Right renal pelvis (tissue), 4 donors: ENCODE measurements at regions not wholly inside any gene's neighbourhood (a gene's known extent, or its start where the extent isn't known, plus 50 kb on each side); places are given as distances from the start of the nearest gene placed in this dataset.

Source experiments
- DNase-seq, 4 donors: peaks; one replicate each; pipeline ENCODE4 v3.0.0-alpha.2; 2013; ENCODE audit warnings: low read depth in 4 of 4, low spot score in 3 of 4, missing footprints in 1 of 4

DNA sequence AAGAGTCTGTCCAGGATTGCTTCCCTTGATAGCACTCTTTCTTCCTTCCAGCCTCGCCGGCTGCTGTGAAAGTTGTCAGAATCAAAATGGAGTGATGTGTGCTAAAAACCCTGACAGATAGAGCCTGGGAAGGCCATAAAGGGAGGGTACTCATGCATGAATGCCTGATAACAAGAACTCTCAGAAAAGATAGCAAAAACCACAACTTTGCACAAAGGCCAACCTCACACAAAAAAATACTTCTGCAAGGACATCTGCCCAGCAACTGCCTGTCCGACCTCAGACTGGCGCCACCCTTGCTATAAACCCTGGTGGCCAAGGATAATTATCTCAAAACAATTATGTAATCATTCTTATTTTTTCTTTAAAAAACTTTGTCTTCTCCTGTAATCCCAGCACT lies 133.2 kb upstream of the SVIL start:
- DNase-seq, result no peak

DNA sequence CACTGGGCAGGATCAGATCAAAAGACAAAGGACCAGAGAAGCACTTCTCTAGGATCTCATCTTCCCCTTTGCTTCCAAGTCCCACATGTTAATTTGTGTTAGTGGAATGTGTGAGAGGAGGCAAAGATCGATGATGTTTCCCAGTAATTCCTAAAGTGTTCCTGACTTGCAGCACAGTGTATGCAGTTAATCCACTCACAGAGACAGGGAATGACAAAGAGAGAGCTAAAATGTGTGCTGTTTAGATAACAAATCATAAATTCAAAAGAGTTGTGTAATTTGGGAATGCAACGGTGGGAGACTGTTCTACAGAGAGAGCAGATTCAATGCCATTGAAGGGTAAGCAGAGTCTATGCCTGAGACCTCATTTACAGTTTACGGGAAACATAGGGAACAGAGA lies 132.0 kb upstream of the SVIL start:
- no peak for DNase-seq

DNA sequence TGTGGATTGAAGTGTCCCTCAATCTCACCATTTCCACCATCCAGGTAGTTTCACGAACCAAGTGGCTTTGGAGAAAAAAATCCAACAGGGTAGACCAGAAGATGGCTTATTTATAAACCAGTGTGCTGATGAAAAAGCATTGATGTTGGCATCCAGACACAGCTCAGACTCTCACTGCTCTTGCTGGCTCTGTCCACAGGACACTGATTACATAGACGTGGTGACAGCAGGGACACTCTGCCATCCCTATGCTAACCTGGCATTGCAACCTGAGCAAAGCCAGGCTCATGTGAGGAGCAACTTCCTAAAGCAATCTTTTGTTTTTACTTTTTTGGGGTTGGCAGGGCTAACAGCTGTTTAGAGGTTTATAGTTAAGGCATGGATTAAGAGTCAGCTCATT lies 130.6 kb upstream of the SVIL start:
- no peak for DNase-seq

DNA sequence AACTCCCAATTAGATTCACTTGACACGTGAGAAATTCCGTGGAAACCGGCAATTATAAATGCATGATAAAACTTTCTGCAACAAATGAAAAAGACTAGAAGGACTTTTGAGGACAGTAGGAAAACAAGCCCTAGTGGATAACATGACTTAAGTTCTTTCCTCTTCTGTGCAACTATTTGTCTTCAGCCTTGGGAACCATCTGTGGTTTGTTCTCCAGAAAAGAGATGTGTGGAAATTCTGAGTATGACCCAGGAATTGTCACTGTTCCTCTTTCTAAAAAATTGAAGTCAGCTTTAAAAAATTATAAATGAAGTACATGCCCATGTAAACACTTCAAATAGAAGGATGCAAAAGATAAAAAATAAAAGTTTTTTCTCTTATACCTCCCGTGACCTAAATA lies 128.6 kb upstream of the SVIL start:
- no peak for DNase-seq

DNA sequence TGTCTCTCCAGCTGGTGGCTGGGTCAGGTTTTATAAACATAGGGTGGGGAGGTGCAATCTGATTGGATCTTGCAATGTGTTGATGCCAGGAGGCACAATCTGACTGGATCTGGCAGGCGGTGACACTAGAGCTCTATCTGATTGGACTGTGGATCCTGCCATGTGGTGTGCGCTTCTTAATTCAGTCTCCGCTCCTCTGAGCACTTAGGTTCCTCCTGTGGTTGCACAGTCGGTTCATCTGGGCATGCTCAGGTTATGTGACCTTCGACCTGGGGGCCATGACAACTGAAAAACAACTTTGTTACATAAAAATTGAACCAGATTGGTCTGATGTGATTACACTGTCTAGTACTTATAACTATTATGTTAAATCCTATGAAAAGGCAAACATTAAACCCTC lies 127.1 kb upstream of the SVIL start:
- no peak for DNase-seq

DNA sequence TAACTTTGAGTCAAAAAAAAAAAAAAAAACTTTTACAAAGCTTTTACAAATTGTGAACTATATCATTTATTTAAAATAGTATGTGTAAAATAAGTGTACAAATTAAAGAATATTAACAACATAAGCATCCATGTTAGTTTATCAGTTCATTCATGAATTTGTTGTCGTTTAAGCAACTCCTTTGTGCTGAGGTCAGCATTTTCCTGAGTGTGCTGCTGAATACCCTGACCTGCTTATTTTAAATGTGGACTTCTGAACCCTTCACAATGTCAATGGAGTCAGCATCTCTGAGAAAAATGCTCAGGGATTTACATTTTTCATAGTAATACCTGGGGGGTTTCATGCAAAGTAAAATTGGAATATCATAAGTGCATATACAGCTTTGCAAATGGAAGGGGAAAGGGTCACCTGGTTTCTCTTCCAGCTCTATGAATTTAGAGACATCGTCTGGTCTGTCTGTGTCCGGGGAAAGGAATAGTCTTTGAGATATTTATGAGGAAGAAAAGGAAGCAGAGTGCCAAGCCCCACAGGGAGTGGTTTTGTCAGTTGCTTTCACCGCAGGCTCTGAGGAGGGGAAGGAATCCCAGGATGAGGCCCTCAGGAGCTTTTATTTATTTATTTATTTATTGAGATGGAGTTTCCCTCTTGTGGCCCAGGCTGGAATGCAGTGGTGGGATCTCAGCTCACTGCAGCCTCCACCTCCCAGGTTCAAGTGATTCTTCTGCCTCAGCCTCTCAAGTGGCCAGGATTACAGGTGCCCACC lies 125.5 kb upstream of the SVIL start:
- DNase-seq, result no peak

DNA sequence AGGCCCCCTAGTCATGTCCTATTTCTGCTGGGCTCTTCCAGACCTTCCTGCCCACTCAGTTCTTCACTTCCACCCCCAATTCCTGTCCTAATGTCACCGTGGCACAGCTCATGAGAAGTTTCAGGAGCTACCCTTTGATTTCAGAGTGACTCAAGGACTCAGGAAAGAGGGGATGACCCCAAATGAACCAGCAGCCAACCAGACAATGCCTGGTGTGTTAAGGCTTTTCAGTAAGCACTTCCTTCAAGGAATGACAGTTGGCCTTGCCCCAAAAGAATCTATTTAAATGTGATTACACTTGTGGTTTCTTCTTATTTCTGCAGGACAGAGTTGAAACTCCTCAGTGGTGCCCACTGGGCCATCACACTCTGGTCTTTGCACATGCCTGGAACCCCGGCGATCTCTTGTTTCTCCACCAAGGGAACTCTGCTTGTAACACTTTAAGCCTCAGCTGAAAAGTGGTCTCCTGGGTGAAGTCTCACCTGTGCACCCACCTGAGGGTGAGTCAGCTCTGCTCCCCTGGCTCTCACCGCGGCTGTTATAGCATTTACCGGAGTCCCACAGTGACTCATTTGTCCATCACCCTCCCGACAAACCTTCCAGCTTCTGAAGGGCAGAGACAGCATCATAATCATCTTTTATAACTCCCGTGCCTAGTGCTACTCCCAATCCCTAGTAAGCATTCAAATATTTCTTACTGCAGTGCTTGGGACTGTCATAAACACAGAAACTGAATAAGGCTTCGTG lies 123.0 kb upstream of the SVIL start:
- DNase-seq, result no peak

DNA sequence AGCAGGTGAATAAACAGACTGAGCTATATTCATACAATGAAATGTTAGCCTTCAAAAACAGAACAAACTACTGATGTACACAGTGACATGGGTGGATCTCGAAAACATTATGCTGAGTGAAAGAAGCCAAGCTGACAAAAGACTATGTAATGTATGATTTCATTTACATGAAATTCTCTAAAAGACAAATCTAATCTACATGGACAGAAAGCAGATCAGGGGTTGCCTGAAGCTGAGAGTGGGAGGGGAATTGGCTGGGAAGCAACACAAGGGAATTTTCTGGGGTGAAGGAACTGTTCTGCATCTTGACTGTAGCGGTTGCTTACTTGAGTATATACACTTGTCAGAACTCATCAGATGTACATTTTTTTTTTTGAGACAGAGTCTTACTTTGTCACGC lies 121.7 kb upstream of the SVIL start:
- no peak for DNase-seq

DNA sequence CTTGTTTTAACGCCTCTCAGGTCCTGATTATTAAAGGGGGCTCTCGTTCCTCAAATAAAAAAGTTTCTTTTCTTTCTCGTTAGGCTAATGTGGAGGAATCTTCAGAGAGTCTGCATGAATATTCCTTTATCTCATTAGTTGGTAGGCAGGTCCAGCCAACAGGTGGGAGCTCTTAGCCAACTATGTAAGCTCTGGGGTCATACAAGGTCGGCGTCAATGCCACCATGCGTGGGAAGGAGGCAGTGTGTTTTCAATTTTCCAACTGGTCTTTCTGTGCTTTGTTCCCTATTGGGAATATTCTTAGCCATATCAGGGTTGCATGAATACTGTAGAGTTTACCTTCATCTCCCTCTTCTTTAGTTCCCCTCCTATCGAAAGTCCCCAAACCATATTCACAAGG lies 118.5 kb upstream of the SVIL start:
- DNase-seq, result no peak

DNA sequence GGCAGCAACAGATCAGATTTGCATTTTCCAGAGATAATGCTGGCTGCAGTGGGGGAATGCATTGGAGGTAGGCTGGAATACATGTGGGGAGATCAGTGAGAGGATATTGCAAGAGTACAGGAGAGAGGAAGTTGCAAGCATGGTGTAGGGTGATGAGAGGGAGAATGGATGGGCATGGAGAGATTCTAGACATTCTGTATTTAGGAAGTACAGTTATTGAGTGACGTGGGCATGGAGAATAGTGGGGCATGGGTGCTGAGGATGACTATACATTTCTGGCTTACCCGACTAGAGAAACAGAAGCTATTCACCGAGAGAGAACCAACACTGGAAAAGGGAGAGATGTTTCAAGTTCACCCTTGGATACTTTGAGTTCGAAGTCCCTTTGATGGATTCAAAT lies 116.9 kb upstream of the SVIL start:
- no peak for DNase-seq

DNA sequence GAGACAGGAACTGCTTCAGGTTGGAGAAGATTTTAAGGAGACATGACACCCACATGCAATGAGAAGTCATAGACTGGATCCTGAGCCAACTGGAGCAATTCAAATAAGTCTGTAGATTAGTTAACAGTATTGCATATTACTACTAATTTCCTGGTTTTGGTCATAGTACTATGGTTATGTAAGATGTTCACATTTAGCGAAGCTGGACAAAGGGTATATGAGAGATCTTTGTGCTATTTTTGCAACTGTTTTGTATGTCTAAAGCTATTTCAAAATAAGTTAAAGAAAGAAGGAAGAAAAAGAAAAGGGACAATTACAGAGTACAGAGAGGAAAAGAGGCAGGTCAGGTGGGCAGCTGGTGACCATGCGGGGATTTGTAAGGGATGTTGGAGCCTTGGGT lies 116.5 kb upstream of the SVIL start:
- no peak for DNase-seq

DNA sequence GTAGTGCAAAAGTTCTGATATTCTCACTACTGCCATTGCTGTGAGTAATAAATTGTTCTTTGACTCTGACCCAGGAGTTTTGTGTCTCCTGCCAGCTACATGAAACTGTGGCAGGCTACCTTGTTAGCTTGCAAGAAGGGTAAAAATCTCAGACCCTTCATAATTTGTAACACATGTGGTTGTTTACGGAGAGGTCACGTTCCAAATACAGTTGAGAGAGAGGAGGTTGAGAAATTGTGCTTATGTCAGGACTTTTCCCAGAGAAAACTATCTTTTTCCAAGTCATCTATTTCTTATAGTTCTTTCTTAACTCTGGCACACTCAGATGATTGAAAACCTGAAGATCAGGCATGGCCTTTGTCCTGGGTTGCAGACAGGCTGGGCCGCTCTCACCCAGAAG lies 114.4 kb upstream of the SVIL start:
- DNase-seq, result no peak

DNA sequence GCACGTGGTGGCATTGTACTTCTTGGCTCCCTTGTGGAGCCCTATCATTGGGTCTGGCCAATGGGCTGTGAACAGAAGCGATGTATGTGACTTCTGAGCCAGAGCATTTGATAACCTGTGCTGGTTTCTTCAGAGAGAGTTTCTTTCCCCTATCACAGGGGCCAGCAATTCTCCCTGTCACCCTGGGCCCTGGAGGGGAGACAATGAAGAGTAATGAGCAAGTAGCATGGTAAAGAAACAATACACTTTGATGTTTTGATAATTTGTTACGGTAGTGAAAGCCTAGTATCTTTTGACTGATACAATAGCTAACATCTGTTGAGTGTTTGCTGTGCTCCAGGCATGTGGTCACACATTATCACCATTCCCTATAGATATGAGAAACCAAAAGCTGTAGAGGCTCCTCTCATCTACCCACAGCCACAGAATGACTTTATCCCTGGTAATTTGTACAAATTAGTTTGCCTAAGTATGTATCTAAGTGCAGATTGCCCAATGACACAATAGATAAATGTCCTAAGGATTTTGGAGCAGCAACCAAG lies 113.4 kb upstream of the SVIL start:
- DNase-seq, result no peak

DNA sequence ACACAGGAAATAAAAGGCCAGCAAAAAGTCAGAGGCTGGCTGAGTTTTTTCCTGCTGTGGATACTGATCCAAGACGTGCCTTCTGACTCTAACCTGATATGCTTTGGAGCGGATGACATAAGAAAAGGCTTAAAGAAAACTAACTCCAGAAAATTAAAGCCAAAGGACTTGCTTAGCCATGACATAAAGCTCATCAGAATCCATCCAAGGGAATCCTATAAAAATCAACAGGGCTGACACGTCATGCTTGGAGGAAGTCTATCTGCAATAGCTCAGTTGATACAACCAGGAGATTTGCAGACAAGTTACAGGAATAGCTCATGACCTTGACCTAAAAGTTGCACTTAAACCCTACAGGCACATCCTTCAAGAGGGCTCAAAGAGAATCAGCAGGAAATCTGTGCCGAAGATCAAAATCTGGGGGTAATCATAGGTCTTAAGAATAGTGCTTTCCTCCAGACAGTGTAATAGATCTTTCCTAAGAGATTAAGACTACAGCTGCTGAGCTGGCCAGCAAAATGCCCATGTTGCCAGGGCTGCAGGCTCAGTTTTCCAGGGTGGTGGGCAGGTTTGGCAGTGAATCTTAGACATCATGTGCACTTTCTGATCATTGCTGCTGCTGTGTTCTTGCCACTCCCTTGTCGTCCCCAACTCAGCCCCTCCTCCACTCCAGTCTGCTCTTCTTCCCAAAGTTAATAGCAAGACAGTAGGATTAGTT lies 111.5 kb upstream of the SVIL start:
- DNase-seq, result no peak

DNA sequence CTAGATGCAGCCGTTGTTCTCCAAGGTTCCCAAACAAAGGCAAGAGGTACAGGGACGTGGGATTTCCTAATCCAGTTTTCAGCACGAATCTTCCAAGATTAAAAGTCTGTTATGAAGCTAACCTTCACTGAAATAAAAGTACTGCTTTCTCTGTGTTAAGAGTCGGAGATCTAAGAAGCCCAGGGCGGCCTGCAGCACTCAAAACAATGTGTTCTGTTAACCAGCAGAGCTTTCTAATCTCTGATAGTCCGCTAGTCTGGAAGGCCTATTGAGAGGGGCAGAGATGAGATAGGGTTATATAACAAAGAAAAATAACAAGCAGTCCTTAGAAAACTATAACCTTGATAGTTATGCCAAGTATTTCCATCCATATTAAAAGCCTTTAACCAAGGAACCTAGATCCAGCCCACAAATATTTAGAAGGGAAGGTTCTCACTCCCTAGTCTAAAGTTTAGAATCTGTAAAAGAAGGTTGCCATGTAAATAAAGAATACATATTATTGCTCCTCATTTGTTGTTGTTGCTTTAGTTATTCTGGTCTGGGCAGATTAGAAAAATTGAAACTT lies 106.3 kb upstream of the SVIL start:
- no peak for DNase-seq

DNA sequence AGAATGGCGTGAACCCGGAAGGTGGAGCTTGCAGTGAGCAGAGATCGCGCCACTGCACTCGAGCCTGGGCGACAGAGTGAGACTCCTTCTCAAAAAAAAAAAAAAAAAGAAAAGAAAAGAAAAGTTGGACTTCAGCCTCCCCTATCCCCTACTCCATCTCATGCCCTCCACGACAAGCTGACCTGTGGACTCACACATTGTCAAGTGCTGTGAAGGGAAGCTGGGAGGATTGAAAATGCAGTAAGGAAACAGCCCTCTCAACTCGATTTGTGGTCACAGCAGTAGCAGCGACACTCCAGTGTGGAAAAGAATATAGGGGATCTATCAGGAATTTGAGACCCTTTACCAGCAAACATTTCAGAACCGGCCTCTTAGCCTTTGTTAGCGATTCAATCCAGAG lies 103.6 kb upstream of the SVIL start:
- no peak for DNase-seq

DNA sequence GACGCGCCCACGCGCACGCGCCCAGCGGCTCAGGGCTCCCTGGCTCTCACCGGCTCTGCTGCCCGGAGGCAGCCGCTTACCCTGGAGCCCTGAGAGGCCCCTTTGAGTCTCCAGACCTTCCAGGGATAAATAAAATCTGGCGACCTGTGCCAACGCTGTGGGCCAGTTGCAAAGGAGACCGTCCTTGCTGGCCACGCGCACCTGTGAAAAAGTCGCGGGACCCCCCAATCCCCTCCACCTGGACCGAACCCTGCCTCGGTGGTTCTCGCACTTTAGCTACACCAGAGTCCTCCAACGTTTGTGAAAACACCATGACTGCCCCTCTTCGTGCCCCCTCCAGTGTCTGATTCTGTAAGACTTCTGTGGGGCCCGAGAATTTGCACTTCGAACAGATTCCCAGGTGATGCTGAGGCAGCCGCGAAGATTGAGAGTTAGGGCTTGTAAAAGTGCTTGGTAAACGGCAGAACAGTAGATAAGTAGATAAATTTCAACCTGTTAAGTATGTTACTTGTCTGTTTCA lies 102.4 kb upstream of the SVIL start:
- DNase-seq, result no peak

DNA sequence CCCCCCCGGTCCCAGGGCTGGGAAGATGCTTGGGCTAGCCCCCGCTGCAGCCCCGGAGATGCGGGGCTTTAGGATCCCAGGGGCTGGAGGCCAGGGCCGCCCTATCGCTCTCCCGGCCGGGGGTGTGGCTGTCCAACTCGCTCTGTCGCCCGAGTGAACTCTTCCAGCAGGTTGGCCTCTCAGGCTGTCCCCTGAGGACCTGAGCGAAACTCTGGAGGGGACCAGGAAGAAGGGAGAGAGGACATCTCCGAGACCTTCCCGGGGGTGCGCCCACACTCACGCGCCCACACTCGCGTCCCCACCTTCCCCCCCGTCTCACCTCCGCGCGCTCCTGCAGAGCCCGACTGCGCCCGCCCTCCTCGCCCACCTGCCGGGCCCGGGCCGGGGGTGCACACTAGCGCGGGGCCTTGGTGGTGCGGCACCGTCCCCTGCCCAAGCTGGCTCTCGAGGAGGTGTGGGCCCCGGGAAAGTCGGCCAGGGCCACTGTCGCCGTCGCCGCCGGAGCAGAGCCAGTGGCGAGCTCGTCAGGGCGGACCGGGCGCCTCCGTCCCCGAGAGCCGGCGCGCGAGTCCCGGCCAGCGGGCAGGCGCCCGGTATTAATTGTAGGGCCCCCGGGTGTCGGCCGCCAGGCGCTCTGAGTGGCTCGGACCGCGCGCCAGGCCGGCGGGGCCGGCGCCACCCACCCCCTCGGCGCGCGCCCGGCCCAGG lies 101.7 kb upstream of the SVIL start:
- peak in 2 of 4 donors; percentile 33 to 35 for DNase-seq

DNA sequence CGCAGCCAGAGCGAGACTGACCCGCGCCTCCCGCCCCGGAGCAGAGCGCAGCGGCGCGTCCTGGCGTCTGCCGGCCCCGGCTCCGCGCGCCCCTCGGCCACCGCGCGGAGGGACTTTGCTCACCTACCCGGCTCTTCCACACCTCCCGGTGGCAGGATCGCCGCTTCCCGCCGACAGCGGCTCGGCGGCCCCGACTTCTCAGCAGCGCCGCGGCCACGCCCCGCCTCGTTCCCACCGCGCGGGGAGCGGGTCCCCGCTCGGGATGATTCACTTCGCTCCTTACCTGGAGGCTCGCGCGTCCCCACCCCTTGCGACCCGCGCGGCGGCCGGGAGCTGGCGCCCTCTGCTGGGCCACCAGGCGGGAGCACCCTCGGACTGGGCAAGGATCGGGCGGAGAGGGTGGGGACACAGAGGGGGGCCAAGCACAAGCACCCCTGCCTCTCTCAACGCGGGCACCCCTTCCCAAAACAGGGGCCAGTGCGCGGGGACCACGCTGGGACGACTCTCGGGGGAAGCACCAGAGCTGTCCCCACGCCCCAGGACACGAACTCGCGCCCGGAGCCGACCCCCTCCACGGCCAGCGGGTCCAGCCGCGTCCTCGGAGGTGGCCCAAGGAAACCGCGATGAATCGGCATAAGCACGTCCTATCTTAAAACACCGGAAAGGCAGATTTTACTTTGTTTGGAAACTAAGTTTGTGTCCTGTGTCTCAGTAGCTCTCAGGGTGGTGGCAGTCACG lies 101.0 kb upstream of the SVIL start:
- DNase-seq, result peak in 3 of 4 donors; percentile 63 to 84 (median 75)
